ENCODE measurements at regions not wholly inside any gene's neighbourhood (a gene's known extent, or its start where the extent isn't known, plus 50 kb on each side); places are given as distances from the start of the nearest gene placed in this dataset.
A peak's percentile ranks its signal among the peaks of the same experiment; 100 is the strongest.
"Not testable (repeated sequence)": the region's sequence is repeated elsewhere in the genome, so short reads cannot be mapped to it uniquely, and the experiment has no call there.

DNA sequence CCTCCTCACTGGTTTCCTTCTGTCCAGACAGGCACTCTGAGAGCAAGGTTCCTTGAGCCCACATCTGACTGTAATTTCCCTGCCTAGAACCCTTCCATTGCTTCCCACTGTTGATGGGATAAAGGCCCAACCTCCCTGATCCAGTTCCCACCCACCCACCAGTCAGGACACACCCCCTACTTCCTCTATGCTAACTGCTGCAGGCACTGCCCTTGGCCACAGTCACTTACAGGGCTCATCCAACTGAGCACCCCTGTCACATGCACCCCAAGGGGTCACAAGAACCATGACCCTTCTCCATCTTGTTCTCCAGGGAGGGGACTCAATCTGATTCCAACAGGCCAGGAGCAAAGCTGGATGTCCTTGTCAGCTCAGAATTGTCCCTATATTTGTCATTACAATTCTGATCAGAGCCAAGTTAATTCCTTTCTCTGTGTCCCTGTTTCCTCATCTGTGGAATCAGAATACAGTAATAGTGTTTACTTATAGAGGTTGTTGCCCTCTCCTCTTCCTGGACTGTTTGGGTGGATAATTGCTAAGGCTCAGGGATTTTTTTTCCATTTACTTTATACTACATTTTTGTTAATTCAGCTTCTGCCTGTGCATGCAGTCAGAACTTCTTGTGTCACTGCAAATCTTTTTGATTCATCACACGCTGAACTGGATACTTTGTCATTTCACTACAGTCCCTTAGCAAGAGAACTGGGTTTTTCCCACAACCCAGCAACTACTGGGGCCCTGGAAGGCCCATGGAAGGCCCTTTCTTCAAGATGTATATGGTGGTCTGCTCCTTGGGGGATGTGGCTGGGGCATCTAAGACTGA lies 105.6 kb upstream of the MAMLD1 start:
- in situ Hi-C loops (cut with MboI; ENCODE audit: low pct_unique_long_range_greater_than_20kb in 2 of 9, low sequenced_read_pairs in 9 of 9, unreplicated experiment in 9 of 9), result no loop called here
- no peak overlapping the region for H3K27ac ChIP-seq
- no peak overlapping the region for H3K4me3 ChIP-seq
- H3K4me1 ChIP-seq (replicated peaks in 1 of 2), result no peaks in the 10 kb centered on the region
- WGBS, 10 experiments, result 33 to 80% (median 43%) methylated on average over 1 of the region's 1 CpG; no CpG with 5 or more reads in 6 of the 10 experiments
- ATAC-seq (replicated peaks in 6 of 8), result peak in 2 of 8 experiments; percentile 33 to 56

DNA sequence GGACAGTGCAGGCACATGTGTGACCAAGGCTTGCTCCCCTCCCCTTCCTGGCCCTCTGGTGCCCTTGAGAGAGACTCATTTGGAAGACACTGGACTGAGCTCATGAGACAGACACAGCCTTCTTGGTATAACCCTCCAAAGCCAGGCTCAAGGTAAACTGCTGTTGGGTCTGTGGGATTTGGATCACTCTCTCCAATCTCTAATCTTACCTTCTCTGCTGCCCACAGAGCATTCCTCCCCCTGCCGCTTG lies 105.0 kb upstream of the MAMLD1 start:
- in situ Hi-C loops (cut with MboI; ENCODE audit: low pct_unique_long_range_greater_than_20kb in 2 of 9, low sequenced_read_pairs in 9 of 9, unreplicated experiment in 9 of 9), result no loop called here
- Histone ChIP-seq H3K4me1 (replicated peaks in 1 of 2) (no peaks in the 10 kb centered on the region), H3K4me3 (no peak overlapping the region), H3K27ac (no peak overlapping the region)
- no peak for ATAC-seq (replicated peaks in 6 of 8)
- WGBS, 10 experiments, result 80% methylated on average over 1 of the region's 1 CpG; no CpG with 5 or more reads in 9 of the 10 experiments

DNA sequence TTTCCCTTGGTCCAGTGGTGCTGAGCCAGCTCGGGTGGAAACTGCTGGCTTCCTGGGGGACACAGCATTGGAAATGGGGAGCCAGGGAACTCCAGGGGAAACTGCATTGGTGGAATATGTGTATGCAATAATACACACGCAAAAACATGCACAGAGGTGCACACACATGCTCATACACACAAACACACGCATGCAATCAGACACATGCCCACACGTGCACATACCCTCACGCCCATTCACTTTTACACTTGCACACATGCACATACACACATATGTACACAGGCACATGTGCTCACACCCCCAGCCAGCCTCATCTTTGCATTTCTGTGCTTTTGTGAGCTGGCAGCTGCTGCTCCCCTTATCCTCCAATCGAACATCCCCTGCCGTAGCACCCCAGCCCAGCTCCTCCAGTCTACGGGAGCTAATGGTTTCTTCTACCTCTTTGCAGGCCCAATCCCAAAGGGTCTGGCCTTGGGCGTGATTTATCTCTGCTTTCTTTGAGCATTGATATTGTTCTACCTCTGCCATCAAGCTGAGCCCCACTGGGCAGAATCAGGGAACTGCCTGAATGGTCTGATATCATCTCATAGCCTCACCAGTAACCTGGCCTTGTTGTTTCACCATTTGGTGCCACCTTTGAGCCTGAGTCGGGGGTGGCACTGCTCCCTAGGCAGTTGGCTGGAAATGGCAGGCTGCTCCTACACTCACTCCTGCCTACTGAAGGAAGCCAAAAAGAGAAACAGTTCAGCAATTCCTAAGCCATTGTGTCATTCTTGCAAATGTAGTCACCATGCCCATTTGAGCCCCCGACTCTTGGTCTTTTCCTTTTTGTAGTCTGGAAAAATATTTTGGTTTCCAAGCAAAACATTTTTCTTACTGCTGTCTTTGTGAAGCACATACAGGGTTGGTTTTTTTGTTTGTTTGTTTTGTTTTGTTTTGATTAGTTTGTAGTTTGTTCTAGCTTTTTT lies 104.4 kb upstream of the MAMLD1 start:
- in situ Hi-C loops (cut with MboI; ENCODE audit: low pct_unique_long_range_greater_than_20kb in 2 of 9, low sequenced_read_pairs in 9 of 9, unreplicated experiment in 9 of 9), result no loop called here
- ATAC-seq (replicated peaks in 6 of 8), result no peak

GRCh38 chrX:150262456-150262855 lies 100.7 kb upstream of the MAMLD1 start:
- H3K27ac ChIP-seq, result no peak overlapping the region
- H3K4me1 ChIP-seq (replicated peaks in 1 of 2), result no peaks in the 10 kb centered on the region
- WGBS, 10 experiments, result 36 to 41% methylated on average over 2 of the region's 3 CpGs; no CpG with 5 or more reads in 8 of the 10 experiments
- in situ Hi-C loops (cut with MboI; ENCODE audit: low pct_unique_long_range_greater_than_20kb in 2 of 9, low sequenced_read_pairs in 9 of 9, unreplicated experiment in 9 of 9), result no loop called here
- no peak overlapping the region for H3K4me3 ChIP-seq
- ATAC-seq (replicated peaks in 6 of 8), result no peak

More for the DNA sequence above, 104.4 kb upstream of the MAMLD1 start:
- 11 to 100% (median 41%) methylated on average over 1 to 8 of the region's 11 CpGs; no CpG with 5 or more reads in 4 of the 10 experiments for WGBS, 10 experiments
- Histone ChIP-seq H3K27ac (no peak overlapping the region), H3K4me3 (no peak overlapping the region), H3K4me1 (replicated peaks in 1 of 2) (no peaks in the 10 kb centered on the region)

- H3K27ac ChIP-seq, result no peak overlapping the region
- in situ Hi-C loops (cut with MboI; ENCODE audit: low pct_unique_long_range_greater_than_20kb in 2 of 9, low sequenced_read_pairs in 9 of 9, unreplicated experiment in 9 of 9), result no loop called here
- 45% methylated on average over 2 of the region's 2 CpGs; no CpG with 5 or more reads in 9 of the 10 experiments for WGBS, 10 experiments
- no peak overlapping the region for H3K4me3 ChIP-seq
- ATAC-seq (replicated peaks in 6 of 8), result no peak
- peaks cover 0 to 10% of the 10 kb centered on the region in 2 donors for H3K4me1 ChIP-seq (replicated peaks in 1 of 2)
Observed at GRCh38 chrX:150268839-150269355, 94.2 kb upstream of the MAMLD1 start.

DNA sequence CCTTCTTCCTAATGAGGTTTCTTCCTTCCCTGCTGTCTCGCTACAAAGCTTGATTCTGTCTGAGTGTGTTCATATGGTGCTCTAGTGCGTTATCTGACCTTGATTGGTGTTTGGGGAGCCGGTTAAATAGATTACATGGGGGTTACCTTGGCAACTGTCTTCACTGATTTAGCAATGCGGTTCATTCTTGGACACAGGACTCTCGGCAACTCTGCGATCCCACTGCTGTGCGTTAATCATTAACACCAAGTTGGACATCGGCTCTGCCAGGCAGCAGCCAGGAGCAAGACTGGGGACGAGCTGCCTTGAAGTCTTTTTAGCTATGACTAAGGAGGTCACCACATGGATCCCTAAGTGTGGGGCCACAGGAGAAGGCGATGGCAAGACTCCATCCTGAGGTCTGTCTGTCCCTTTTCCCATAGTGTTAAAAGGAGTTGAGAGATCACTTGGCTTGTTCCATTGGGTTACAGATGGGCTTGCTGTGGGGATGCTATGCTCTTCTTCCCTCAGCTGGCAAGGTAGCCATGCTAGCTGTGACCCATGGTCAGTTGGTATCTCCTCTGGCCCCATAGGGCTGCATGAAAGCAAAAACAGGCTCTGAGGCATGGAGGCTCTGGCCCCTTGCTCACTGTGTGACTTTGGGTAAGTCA lies 93.4 kb upstream of the MAMLD1 start:
- ATAC-seq (replicated peaks in 6 of 8), result peak in 5 of 8 experiments; percentile 35 to 81 (median 56)
- no peak overlapping the region for H3K27ac ChIP-seq
- H3K4me1 ChIP-seq (replicated peaks in 1 of 2), result peaks cover 0 to 10% of the 10 kb centered on the region in 2 donors
- in situ Hi-C loops (cut with MboI; ENCODE audit: low pct_unique_long_range_greater_than_20kb in 2 of 9, low sequenced_read_pairs in 9 of 9, unreplicated experiment in 9 of 9), result no loop called here
- 0 to 40% (median 10%) methylated on average over 1 to 3 of the region's 10 CpGs; no CpG with 5 or more reads in 6 of the 10 experiments for WGBS, 10 experiments
- H3K4me3 ChIP-seq, result no peak overlapping the region

- no peak for ATAC-seq (replicated peaks in 6 of 8)
- WGBS, 10 experiments, result 43% methylated on average over 2 of the region's 3 CpGs; no CpG with 5 or more reads in 9 of the 10 experiments
Observed at GRCh38 chrX:150270622-150271021, 92.5 kb upstream of the MAMLD1 start.

DNA sequence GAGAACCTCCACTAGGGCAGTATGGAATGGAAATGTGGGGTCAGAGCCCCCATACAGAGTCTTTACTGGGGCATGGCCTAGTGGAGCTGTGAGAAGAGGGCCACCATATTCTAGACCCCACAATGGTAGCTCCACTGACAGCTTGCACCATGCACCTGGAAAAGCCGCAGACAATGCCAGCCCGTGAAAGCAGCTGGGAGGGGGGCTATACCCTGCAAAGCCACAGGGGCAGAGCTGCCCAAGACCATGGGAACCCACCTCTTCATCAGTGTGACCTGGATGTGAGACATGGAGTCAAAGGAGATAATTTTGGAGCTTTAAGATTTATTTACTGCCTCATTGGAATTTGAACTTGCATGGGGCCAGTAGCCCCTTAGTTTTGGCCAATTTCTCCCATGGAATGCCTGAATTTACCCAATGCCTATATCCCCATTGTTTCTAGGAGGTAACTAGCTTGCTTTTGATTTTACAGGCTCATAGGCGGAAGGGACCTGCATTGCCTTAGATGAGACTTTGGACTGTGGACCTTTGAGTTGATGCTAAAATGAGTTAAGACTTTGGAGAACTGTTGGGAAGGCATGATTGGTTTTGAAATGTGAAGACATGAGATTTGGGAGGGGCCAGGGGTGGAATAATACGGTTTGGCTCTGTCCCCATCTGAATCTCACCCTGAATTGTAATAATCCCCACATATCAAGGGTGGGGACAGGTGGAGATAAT lies 89.4 kb upstream of the MAMLD1 start:
- 50 to 100% methylated on average over 1 to 4 of the region's 4 CpGs; no CpG with 5 or more reads in 8 of the 10 experiments for WGBS, 10 experiments

More at GRCh38 chrX:150270622-150271021, 92.5 kb upstream of the MAMLD1 start:
- in situ Hi-C loops (cut with MboI; ENCODE audit: low pct_unique_long_range_greater_than_20kb in 2 of 9, low sequenced_read_pairs in 9 of 9, unreplicated experiment in 9 of 9), result no loop called here
- peaks cover 0 to 10% of the 10 kb centered on the region in 2 donors for H3K4me1 ChIP-seq (replicated peaks in 1 of 2)
- no peak overlapping the region for H3K27ac ChIP-seq
- H3K4me3 ChIP-seq, result no peak overlapping the region

GRCh38 chrX:150282953-150283352 lies 80.2 kb upstream of the MAMLD1 start:
- H3K27ac ChIP-seq, result no peak overlapping the region
- ATAC-seq (replicated peaks in 6 of 8), result no peak
- H3K4me1 ChIP-seq (replicated peaks in 1 of 2), result no peaks in the 10 kb centered on the region
- WGBS, 10 experiments, result 0 to 60% methylated on average over 1 of the region's 2 CpGs; no CpG with 5 or more reads in 8 of the 10 experiments
- in situ Hi-C loops (cut with MboI; ENCODE audit: low pct_unique_long_range_greater_than_20kb in 2 of 9, low sequenced_read_pairs in 9 of 9, unreplicated experiment in 9 of 9), result no loop called here
- no peak overlapping the region for H3K4me3 ChIP-seq

More for the DNA sequence above, 89.4 kb upstream of the MAMLD1 start:
- ATAC-seq (replicated peaks in 6 of 8); in situ Hi-C loops (cut with MboI; ENCODE audit: low pct_unique_long_range_greater_than_20kb in 2 of 9, low sequenced_read_pairs in 9 of 9, unreplicated experiment in 9 of 9); H3K27ac ChIP-seq; H3K4me3 ChIP-seq; H3K4me1 ChIP-seq (replicated peaks in 1 of 2): not testable (repeated sequence)

GRCh38 chrX:150291014-150291413 lies 72.1 kb upstream of the MAMLD1 start:
- in situ Hi-C loops (cut with MboI; ENCODE audit: low pct_unique_long_range_greater_than_20kb in 2 of 9, low sequenced_read_pairs in 9 of 9, unreplicated experiment in 9 of 9), result no loop called here
- no peak overlapping the region for H3K4me3 ChIP-seq
- no peak for ATAC-seq (replicated peaks in 6 of 8)
- no peak overlapping the region for H3K27ac ChIP-seq
- no peaks in the 10 kb centered on the region for H3K4me1 ChIP-seq (replicated peaks in 1 of 2)
- 64 to 100% (median 83%) methylated on average over 1 to 3 of the region's 5 CpGs; no CpG with 5 or more reads in 7 of the 10 experiments for WGBS, 10 experiments

- Histone ChIP-seq H3K4me1 (replicated peaks in 1 of 2) (no peaks in the 10 kb centered on the region), H3K27ac (no peak overlapping the region), H3K4me3 (no peak overlapping the region)
- in situ Hi-C loops (cut with MboI; ENCODE audit: low pct_unique_long_range_greater_than_20kb in 2 of 9, low sequenced_read_pairs in 9 of 9, unreplicated experiment in 9 of 9), result no loop called here
- WGBS, 10 experiments, result 19 to 60% (median 43%) methylated on average over 1 to 5 of the region's 5 CpGs; no CpG with 5 or more reads in 6 of the 10 experiments
- peak in 2 of 8 experiments; percentile 27 to 41 for ATAC-seq (replicated peaks in 6 of 8)
Observed at GRCh38 chrX:150293311-150294013, 69.7 kb upstream of the MAMLD1 start.
